Stomach (tissue), 4 donors: ENCODE measurements at regions not wholly inside any gene's neighbourhood (a gene's known extent, or its start where the extent isn't known, plus 50 kb on each side); places are given as distances from the start of the nearest gene placed in this dataset.

Experiments
- CTCF ChIP-seq, 7 experiments: fragments of 450-650 bp in 4 of 7; fragments of 200-600 bp in 3 of 7; sonication (generic) in 3 of 7; IDR thresholded peaks; one replicate each; pipeline ENCODE4 v1.5.1; 2016 to 2019; ENCODE audit warnings: antibody characterized with exemption in 7 of 7, control low read depth in 2 of 7, mild to moderate bottlenecking in 1 of 7
- EP300 ChIP-seq: sonication (generic); formaldehyde crosslinking; IDR thresholded peaks from one replicate; pipeline ENCODE4 v1.6.1; 2017; ENCODE audit warnings: antibody characterized with exemption
- POLR2A ChIP-seq, 4 donors: fragments of 450-650 bp; IDR thresholded peaks; one replicate each; pipeline ENCODE4 v1.6.1; 2016; ENCODE audit warnings: antibody characterized with exemption in 4 of 4, control low read depth in 2 of 4, mild to moderate bottlenecking in 1 of 4, moderate library complexity in 1 of 4
- POLR2AphosphoS5 ChIP-seq, 3 donors: sonication (generic); formaldehyde crosslinking; IDR thresholded peaks; one replicate each; pipeline ENCODE4 v1.6.1; 2016; ENCODE audit warnings: antibody characterized with exemption in 3 of 3

- no peak for TF ChIP-seq CTCF (IDR thresholded peaks at IDR 0.05)
- no peak for TF ChIP-seq POLR2AphosphoS5 (IDR thresholded peaks at IDR 0.05)
- no peak for TF ChIP-seq POLR2A (IDR thresholded peaks at IDR 0.05)
- TF ChIP-seq EP300: no peak
These were observed 102.3 kb upstream of the F3 start for GRCh38 chr1:94643819-94644218.
